COLO829 (cell line): ENCODE measurements at regions not wholly inside any gene's neighbourhood (a gene's known extent, or its start where the extent isn't known, plus 50 kb on each side); places are given as distances from the start of the nearest gene placed in this dataset.

ENCODE experiments used
- DNase-seq: peaks from one replicate; pipeline ENCODE4 v3.0.0; 2012; ENCODE audit warnings: low spot score

- no peak for DNase-seq
Observed at GRCh38 chr2:128554151-128554769, 235.6 kb upstream of the HS6ST1 start.

DNA sequence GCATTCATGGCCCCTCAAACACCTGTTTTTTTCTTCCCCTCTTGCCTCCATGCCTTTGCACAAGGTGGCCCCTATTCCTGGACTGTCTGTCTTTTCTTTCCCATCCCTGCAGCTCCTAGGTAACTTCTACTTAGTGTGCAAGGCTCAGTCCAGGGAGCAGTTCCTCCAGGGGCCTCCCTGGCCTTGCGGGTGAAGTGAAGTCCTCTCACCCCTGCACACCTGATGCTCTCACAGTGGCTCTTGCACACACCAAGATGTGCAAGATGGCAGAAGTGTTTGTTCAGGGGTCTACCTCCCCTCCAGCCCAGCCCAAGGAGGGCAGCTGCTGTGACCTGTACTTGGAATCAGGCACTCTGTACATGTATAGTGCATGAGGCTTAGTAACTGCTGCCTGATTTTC is 236.8 kb upstream of the HS6ST1 start:
- DNase-seq: no peak

GRCh38 chr2:128556089-128556488 is 237.4 kb upstream of the HS6ST1 start:
- no peak for DNase-seq

- DNase-seq: no peak
Observed at GRCh38 chr2:128556633-128557032, 238.0 kb upstream of the HS6ST1 start.

GRCh38 chr2:128557069-128557468 is 238.4 kb upstream of the HS6ST1 start:
- no peak for DNase-seq

- no peak for DNase-seq
Observed at GRCh38 chr2:128557831-128558241, 239.2 kb upstream of the HS6ST1 start.

DNA sequence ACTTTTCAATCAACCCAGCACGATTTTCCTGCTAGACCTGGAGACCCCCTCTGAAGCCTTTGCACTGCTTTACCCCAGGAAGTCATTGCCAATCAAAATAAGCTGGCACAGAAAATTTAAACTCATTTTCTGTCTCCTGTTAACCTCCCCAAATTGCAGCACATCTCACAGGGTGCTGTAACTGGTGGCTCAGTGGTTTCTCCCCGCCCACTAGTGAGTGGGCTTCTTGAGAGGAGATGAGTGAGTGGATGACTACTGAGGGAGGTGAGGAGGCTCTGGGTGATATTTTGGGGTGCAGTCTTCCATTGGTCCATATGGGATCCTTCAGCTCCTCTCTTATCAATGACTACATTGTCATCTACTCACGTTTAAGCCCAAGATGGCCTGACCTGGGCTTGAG is 239.8 kb upstream of the HS6ST1 start:
- DNase-seq: no peak

DNA sequence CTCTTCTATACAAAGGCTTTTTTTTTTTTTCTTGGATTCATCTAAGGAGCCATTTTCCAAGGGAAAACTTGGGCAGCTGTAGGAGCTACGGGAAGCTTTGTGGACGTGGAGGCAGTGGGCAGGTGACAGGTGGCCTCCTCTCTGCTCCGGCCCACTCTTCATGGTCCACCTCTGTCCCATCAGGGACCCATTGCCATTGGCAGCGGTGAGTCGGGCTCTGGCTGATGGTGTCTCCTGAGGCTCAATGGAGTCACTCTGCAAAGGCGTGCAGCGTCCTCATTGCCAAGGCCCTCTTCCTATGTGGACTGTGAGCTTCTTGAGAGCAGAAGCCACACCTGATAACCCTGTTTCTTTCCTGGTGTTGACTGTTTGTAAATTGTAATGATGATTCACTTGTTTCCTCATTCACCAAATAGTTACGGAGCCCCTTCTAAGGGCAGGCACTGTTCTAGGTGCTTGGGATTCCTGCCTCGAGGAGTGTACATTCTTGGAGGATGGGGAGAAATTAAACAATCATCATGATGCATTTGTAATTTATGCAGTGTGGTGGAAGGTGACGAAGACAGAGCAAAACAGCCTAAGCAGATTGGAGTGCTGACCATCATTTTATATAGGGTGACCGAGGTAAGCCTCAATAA is 240.3 kb upstream of the HS6ST1 start:
- no peak for DNase-seq

DNA sequence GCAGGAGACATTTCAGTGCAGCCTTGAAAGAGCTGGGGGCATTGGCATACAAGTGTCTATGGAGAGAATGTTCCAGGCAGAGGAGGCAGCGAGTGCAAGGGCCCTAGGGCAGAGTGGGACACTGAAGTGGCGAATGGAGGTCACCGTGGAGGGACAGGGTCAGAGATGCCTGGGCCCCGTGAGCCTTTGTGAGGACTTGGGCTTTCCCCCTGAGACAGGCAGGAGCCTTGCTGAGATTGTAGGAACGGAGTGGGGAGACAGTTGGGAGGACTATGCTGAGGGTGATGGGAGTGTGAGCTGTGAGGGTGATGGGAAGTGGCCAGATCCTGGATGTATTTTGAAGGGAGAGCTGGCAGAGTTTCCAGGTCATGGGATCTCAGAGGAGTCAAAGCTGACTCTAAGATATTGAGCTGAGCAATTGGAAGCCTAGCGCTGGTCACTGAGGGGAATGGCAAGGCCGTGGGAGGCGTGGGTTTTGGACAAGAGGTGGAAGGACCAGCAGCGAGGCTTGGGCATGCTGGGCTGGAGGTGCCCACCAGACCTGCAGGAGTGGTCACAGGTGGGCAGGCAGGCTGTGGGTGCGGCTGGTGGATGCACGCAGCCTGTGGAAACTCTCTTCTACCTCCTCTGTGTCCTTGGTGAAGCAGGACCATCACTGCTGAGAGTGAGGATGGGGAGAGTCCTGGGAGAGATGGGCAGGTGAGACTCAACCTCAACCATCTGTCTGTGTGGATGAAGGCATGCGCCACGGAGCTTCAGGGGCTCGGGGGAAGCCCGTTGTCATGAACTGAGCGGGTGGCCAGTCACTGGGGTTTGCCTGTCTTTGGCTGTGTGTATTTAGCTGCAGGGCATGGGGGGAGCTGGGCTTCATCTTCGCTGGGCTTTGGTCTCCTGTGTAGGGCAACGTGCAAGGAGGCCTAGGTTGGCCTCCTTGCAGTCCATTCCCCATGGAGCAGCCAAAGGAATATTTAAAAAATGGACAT is 241.2 kb upstream of the HS6ST1 start:
- no peak for DNase-seq

GRCh38 chr2:128560718-128561117 is 242.1 kb upstream of the HS6ST1 start:
- no peak for DNase-seq

DNA sequence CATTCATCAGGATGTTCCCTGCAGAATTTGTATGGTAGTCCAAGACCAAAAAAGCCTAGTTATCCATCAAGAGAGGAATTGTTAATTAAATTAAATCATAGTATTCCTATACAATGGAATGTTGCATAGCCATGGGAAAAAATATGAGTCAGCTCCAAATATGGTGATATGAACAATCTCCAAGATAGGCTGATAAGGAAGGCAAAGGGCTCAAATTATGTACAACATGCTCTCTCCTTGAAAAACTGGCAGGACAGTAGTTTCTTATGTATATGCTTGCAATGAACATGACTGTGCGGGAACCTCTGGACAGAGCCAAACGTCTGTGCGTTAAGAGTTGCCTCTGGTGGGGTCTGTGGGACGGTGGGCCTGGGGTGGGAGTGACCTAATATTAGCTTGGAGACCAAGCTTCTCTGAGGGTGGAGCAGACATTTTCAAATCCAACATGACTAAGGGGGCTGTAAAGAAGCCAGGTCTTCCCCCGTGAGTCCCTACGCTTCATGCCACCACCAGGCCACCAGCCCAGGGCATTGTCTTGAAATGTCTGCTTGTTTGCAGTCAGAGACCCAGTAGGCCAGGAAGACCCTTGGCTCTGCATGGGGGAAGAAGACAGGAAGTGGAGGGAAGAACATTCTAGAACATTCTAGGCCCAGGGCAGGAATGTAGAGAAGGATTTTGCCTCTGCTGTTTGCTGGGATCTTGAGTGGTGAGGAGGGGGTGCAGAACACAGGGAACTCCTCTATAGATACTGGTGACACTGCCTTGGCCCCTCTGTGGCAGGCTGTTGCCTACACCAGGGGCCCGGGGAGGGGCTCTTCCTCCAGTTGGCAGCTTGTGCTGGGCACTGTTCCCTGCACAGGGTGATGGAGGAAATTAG is 244.0 kb upstream of the HS6ST1 start:
- DNase-seq: no peak

DNA sequence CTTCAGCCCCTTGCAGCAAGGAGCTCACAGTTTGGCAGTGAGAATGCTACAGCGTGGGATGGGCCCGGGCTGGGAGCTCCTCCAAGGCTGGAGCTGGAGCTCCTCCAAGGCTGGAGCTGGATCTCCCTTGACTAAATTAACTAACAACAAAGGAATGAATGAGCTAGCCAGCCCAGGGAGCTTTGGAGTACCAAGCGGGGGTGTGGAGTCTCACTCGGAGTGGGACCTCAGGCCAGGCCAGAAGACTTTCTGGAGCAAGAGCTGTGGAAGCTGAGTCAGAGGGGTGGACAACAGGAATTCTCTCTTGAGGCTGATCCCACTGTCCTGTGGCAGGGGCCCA is 244.7 kb upstream of the HS6ST1 start:
- DNase-seq: no peak

GRCh38 chr2:128564131-128564530 is 245.5 kb upstream of the HS6ST1 start:
- DNase-seq: no peak

- DNase-seq: no peak
Observed at GRCh38 chr2:128564551-128564950, 245.9 kb upstream of the HS6ST1 start.

DNA sequence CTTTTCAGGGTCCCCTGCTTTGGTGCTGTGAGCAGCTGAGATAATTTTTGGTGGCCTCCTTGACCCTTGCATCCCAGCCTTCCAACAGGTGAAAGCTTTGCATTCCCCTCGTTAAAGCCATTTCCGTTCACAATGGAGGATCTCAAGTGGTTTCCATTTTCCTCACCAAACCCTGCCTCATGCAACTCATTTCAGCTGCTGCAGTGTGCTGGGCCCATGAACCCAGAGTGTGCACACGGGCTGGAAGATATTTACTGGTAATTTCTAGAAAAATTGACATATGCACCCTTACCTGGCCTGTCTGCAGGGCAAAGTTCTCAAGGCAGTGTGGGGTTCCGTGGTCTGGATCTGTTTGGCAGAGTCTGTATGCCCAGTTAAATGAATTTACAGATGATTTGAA is 246.8 kb upstream of the HS6ST1 start:
- DNase-seq: no peak

- no peak for DNase-seq
Observed at GRCh38 chr2:128566671-128567070, 248.0 kb upstream of the HS6ST1 start.

DNA sequence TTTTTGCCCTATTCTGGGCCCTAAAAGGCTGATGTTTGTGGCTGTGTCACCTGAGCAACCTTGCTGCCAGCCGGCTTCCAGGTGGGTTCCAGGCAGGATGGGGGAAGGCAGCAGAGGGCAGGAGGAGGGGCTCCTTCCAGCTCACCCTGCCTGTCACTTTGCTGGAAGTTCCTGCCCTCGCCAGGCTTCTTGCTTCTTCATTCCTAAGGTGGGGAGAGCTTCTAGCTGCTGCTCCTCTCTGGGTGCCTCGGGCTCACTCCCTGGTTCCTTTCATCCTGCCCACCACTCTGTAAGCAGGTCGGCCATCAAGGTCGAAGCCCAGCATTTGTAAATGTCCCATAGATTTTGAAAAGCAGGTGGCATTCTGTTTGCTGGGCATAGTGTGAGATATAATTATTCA is 249.4 kb upstream of the HS6ST1 start:
- no peak for DNase-seq

DNA sequence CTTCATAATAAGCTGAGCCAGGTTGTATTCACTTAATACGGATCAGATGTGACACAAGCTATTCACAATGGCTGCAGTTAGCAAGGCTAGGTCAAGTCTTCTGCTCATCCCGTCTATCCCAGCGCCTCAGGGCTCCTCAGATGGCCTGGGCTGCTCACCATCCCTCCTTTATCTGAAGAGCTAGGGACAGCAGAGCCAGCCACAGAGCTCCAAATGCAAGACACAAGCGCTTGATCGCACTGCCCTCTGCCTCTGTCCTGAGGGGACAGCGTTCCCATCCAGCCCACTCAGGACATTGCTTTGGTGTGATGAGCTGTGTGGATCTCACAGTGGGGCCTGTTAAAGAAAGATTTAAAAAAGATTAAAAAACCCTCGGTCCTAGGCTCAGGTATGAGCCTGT is 254.4 kb upstream of the HS6ST1 start:
- DNase-seq: no peak

DNA sequence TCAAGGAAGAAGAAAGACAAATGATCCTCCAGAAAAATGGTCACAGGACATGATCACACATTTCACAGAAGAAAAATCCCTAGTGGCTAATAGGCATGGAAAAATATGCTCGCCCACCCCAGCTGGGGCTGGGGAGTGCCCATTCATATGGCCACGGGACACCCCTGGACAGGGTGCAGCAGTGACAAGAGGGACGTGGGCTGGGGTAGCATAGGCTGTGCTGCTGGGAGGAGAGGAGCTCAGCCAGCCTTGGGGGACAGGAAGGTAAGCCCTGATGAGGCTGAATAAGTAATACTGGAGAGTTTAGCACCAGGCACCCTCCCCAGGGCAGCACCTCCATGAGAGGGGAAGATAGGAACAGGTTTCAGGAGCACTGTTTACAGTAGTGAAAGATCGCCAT is 254.9 kb upstream of the HS6ST1 start:
- no peak for DNase-seq

GRCh38 chr2:128577141-128577930 is 258.7 kb upstream of the HS6ST1 start:
- DNase-seq: no peak
